Stimulated activated CD4-positive, alpha-beta T cell treated with anti-CD3 and anti-CD28 coated beads, Interleukin-1b, Interleukin-23, amount 100 ng/mL, for 24 hours (primary cell): ENCODE measurements at regions not wholly inside any gene's neighbourhood (a gene's known extent, or its start where the extent isn't known, plus 50 kb on each side); places are given as distances from the start of the nearest gene placed in this dataset.
A peak's percentile ranks its signal among the peaks of the same experiment; 100 is the strongest.

Source experiments
- DNase-seq, 4 experiments: peaks; one replicate each; pipeline ENCODE4 v3.0.0-alpha.2; 2020; ENCODE audit warnings: low read depth in 4 of 4, low spot score in 1 of 4

DNA sequence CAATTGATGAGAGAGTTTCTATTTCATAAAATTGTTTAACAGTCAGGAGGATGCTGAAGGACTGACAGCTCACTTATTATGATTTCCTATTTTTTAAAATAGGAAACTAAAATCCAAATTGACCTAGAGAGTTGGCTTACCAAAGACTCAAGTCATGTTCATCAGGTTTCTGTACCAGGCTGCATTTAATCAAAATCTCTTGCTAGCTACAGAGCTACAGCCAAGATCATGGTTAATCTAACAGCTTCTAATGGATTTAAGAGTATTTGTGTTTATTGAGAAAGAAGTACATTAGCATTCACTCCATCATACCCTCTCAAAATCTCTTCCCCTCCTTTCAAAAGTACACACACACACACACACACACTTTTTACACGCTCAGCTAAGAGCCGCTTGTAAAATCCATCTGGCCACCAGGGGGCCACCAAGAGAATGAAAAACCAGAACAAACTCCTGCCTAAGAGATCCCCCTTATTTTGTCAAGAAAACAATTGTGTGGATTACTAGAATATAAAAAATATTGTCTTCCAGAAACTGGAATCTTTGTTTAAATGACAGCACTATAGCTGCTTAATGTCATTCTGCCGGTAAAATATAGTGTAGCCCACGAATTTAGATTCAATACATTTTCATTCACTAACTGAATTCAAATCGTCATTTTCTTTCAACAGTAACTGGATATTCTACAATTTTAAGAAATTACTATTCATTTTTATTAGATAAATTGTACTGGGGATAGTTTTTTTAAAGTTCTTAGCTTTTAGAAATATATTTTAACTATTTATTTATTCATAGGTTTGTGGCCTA is 334.0 kb downstream of the BTG1 start:
- DNase-seq: peak; percentile 42 to 62 (median 54)

DNA sequence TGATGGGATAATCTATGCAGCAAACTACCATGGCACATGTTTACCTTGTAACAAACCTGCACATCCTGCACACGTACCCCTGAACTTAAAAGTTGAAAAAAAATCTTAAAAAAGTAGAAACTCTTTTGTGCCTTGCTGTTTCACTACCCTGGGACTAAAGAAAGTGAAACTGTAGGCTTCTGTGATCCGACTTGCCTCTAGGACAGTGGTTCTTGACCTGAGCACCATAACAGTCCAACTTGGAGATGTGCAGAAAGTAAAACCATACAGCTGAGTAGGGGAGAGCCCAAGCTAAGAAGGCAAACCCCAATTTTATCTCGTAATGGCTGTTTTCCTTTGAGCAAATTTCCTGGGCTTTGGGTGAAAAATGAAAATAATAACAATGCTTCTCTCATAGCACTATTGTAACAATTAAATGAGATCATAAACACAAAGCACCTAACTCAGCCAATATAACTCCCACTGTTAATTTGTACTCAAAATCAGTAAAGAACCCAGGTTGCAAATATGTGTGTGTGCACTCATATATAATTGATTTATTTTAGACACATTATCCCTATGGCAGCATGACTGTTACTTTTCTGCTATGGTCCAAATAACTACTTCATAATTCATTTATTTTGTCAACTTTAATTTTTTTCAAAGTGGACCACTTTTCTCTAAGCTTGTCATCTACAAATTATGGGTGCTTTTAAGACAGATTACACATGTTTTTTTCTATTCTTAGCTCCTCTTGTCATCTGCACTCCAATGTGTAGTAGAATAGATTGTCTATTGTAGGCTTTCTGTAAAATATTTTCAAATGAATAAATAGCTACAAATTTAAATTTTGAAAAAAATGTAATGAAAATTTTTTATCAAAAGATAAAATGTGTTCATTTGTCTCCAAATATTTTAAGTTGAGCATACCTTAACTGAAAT is 334.9 kb downstream of the BTG1 start:
- DNase-seq: no peak

DNA sequence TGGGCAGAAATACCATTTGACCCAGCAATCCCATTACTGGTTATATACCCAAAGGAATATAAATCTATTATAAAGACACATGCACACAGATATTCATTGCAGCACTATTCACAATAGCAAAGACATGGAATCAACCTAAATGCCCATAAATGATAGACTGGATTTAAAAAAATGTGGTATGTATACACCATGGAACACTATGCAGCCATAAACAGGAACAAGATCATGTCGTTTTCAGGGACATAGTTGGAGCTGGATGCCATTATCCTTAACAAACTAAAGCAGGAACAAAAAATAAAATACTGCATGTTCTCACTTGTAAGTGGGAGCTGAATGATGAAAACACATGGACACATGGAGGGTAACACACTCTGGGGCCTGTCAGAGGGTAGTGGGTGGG is 335.6 kb downstream of the BTG1 start:
- no peak for DNase-seq

DNA sequence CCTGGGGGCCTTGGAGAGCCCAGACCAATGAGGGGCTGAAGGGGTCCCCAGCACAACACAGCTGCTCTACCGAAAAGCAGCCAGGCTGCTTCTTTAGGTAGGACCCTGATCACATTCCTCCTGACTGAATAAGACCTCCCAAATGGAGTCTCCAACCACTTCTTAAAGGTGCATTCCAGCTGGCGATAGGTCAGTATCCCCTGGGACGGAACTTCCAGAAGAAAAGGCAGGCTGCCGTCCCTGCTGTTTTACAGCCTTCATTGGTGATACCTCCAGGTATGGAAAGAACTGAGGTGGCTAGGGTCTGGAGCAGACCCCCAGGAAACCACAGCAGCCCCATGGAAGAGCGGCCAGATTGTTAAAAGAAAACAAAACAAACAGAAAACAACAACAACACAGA is 340.6 kb downstream of the BTG1 start:
- DNase-seq: no peak

DNA sequence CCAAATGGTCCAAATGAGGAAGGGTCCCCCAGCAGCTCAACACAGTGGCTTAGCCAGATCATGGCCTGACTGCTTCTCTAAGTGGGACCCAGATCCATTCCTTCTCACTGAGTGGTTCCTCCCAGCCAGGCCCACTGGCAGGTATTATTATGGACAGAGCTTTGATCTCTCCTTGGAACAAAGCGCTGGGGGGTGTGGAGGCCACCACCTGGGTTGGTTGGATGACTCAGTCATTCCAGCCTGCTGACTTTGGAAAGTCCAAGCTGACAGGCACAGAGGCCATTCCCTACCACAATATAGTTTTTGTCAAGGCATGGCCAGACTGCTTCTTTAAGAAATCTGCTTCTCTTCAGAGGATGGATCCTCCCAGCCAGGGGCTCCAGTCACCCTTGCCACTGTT is 341.1 kb downstream of the BTG1 start:
- DNase-seq: no peak

DNA sequence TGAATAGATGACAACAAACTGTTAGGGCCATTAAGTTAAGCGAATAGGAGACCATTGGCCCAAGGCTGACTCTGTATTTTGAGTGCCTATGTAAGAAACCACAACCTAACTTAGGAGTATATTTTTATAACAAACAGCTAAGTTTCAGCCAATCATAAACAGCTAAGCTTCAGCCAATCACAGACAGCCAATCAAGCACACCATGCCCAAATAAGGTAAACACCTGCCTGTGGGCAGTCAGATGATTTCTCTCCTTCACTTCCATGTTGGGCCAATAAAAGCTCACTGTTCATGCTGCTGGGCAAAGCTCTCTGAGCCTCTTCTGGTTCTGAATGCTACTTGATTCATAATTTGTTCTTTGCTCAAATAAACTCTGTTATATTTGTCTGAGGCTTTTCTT is 344.6 kb downstream of the BTG1 start:
- no peak for DNase-seq

DNA sequence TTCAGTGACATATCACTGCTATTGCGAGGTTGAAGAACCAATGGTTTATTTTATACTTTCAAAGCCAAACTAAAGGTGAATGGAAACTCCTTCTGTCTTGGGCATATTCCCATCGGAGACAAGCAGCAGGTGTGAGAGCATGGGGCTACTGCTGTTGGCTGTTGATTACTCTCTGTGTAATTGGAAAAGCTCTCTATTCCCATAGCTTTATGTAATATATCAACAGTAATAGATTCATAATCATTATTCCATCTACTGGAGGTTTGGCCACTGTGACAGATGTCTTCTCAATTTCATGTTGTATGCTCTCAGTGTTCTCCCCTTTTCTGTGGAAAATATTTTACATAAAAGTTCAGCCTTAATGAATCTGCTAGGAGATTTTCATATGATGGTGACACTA is 352.0 kb downstream of the BTG1 start:
- no peak for DNase-seq

DNA sequence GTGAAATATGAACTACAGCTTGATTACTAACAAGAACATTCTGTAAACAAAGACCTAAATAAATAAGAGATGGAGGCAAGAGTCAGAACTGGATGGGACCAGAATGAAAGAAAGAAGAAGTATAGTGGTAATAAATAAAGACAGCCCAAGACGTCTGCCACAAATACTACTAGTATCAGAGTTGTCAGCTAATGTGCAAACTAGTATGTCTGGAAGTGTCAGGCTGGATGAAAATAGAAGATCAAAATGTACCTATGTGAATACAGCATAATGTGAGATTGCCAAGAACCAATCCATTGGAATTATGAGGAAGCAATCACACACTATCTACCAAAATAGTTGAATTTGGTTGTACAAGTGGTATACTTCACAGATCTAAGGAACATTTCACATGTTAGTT is 353.0 kb downstream of the BTG1 start:
- DNase-seq: no peak

DNA sequence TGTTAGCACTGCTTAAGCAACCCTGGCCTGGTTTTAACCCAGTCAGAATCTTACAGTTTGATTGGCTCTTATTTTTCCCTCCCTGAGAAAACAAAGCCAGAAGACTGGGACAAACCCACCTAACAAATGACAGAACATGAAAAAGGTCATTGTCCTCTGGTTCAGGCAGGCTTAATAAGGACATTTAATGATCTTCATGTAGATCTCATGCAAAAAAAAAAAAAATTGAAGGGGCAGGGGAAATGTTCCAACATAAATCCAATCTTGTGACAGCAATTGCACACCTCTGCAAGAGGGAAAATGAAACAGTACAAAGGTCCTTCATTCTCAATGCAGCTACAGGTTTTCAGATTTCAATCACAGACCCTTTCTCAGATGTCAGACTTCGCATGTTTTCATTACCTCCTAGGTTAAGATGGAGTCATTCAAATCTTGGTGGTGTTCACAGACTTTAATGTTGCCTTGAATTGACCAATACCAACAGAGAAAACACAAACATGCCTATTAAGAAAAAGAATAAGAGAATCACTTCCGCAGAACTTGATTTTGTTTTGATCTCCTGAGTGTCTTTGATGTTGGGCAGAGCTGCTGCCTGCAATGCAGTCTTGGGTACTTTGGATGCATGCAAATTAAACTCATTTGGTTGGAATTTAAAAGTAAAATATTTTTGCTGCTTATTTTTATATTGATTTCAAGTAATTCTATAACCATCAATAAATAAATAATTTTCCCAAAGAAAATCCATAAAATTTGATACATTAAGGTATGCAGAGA is 359.0 kb downstream of the BTG1 start:
- DNase-seq: no peak

DNA sequence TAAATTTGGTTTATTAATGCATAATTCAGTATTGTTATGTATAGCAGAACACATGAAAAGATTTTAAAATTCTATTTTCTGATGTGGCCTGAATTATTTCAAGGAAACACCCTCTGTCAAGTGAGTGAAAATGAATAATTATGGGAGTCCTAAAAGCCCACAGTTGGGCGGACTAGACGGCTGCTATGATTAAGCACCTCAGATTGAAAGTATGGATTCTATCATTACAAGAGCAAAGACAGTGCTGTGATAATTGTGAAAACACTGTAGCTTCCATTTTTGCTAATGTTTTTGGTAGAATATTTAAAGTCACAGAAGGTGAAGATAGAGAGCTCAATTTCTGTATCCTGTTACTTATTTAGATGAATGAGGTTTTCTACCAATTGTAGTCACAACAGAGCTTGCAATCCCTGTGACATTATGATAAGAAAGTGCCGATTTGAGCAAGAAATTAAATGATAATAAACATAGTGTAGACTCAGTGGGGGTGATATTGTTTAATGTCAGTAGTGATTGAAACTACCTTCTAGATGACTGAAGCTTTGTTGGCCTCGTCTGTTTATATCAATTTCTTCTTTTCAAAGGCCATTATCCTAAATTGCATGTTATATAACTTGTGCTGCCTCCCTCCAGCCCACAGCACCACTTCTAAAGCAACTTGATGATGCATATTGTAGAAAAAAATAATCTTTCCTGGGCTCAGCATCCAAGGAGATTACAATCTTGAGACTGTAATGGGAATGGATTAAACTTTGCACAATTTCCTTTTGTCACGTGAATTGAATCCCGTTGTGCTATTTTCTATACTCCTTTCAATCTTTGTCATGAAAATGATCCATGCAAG is 359.8 kb downstream of the BTG1 start:
- no peak for DNase-seq

DNA sequence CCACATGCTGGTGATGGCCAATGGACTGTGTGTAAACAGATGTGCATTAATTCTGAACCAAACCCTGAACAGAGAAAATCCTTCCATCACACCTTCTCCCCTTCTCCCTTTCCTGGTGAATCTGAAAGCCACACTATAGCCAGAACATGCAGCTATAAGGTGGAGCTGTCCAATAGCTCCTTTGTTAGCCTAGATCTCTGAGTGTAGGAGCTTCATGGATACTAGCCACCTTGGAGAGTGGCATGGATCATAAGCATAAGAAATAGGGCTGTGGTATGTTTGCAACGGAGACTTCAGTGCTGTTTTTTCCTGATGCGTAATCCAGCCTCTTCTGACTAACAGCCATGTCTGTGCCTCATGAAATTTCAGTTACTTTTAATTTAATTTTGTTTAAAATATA is 364.5 kb downstream of the BTG1 start:
- no peak for DNase-seq

DNA sequence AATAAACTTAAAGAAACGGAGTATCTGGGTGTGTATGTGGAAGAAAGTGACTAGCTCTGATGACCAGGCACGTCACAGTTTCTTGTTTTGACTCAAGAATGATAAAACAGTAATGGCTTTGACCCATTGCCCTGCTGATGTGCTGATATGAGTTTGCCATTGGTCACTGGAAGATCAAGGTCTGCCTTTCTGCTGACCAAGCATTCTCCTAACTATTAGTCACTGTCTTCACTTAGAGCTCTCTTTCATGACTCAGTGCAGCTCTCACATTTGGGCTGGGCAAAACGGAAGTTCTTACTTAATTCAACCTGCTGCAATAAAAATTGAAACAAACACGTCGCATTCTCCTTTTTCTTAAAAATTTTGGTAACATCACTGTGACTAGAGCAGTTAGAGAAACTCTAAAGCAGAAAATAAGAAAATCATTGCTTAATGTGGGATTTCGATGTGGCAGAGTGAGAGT is 366.7 kb downstream of the BTG1 start:
- DNase-seq: peak in 3 of 4 experiments; percentile 19 to 26 (median 19)

DNA sequence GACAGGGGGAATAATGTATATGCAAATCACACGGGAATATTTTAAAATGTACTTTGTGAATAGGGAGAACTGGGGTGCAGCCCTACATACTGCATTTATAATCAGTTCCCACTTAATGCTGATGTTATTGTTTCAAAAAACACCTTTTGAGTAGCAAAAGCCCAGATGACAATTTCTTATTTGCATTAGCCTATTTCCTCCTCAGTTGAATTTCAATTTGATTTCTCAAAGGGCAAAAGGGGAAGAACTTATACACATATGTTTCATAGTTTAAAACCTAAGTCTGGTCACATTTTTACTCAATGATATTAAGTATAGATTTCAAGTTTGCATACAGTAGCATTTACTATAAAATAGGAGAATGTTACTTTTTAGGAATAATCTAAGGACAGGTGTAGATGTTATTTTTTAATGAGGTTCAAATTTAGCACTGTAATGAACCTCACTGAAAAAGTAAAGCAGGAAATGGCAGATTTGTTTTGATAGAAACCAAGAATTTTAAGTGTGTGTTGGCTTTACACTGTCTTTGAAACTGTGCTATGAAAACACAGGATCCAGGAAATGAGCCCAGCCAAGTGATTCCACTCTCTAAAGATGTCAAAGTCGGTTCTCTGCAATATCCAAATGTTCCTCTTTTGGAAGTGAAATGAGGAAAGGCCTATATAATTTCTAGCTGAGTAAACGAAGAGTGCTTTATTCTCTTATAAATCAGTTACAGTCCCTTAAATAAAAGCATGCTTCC is 367.4 kb downstream of the BTG1 start:
- DNase-seq: no peak

DNA sequence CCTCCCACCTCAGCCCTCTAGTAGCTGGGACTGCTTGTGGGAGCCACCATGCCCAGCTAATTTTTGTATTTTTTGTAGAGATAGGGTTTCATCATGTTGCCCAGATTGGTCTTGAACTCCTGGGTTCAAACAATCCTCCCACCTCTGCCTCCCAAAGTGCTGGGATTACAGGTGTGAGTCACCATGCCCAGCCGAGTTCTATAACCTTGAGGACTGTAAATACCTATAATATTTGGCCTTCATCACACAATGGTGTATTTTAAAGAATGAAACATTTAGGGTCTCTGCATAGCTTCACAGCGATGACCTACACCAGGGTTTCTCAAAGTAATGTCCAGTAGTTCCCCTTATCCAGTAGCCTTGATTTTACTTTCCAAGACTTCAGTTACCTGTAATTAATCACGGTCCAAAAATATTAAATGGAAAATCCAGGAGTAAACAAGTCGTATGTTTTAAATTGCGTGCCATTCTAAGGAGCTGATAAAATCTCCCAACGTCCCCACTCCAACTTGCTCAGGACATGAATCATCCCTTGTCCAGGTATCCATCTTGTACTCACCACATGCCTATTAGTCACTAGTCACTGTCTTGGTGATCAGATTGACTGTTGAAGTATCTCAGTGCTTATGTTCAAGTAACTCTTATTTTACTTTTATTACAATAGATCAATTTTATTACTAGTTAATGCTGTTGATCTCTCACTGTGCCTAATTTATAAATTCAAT is 368.2 kb downstream of the BTG1 start:
- DNase-seq: no peak

DNA sequence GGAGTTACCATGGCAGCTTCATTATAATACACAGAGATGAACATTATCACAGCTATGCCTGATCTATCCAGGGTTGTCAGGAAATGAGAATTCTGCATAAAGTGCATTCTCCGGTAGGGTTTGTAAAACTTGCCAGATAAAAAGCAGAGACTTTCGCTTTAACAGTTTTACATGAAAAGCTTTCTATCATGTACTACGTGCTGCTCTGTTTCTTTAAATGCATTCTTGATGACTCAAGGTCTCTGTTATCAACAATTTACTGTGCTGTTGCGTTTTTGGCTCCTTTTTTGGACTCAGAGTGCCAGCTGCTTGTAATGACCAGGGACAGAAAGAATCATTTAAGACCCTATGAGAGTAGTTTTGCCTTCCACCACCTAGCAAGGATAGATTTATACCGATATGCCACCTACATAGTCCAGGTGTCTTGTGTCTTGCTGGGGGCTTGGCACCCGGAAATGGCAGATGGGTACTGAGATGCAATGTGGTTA is 371.2 kb downstream of the BTG1 start:
- no peak for DNase-seq

DNA sequence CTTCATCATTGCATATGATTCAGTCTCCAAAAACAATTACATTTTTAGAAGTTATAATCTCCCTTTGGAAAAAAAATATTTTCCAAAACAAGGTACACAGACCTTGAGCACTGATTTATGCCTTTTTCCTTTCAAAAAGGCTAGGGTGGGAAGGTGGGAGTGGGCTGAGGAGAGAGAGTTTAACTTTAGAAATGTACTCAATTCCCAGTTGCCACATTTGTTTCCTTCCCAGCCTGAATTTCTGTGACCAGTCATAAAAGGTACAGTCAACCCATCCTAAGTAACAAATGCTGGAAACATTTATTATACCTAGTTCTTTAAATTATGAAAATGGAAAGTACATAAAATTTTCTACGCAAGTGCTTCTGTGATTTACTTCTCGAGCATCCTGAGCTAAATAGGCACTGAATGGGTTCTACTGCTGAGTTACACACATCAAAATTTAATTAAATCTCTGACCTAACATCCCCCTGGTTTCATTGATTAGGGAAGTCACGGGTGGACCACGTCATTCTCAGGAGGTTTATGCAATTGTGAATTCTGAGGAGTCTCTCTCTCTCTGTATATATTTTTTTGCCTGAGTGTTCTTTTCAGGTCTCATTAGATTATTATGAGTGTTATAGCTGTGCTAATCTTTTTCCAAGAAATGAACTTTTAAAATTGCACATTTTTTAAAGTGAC is 371.8 kb downstream of the BTG1 start:
- DNase-seq: no peak

DNA sequence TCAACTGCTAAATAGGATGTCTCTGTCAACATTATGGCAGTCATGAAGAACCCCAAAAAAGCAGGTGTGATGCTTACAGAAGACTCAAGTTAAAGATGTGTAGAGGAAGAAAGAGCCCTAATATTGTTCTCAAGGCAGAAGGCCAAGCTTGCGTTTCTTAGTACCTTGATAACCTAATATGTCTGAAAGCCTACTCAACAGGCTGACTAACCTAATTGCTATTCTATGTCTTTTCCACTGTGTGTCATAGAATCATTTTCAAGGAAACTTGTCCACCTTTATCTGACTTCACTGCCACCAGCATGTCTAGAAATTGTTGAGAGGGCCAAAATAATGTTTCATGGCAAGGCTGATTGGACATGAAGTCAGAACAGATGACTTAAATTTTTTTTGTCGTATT is 373.2 kb downstream of the BTG1 start:
- DNase-seq: no peak

DNA sequence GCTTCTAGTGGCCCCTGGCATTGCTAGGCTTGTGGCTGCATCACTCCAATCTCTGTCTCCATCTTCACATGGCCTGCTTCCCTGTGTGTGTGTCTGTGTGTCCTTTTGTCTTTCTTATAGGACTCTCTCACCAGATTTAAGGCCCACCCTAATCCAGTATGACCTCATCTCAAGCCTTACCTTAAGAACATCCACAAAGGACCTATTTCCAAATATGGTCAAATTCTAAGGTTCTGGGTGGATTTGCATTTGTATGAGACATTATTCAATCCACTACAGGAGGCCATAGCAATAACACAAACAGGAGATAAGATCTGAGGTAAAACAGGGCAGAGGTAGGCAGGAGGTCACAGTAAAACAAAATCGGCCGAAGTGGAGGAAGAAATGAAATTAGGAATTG is 375.9 kb downstream of the BTG1 start:
- no peak for DNase-seq
